Keratinocyte (primary cell): ENCODE measurements at regions not wholly inside any gene's neighbourhood (a gene's known extent, or its start where the extent isn't known, plus 50 kb on each side); places are given as distances from the start of the nearest gene placed in this dataset.

ENCODE experiments used
- EZH2 ChIP-seq: IDR thresholded peaks from one replicate; pipeline ENCODE4 v1.6.1; 2012; ENCODE audit warnings: inconsistent platforms, mild to moderate bottlenecking, low read length, moderate library complexity
- TF ChIP-seq, protein P1 (sequence below), 3 experiments: IDR thresholded peaks in 1 of 3; conservative IDR thresholded peaks in 1 of 3; optimal IDR thresholded peaks in 1 of 3; 2 replicates in 2 of 3; 3 replicates in 1 of 3; pipeline versions ENCODE3 to v1.5.1; 2011; ENCODE audit warnings: low read length in 3 of 3, mild to moderate bottlenecking in 3 of 3, moderate library complexity in 2 of 3, control low read depth in 1 of 3, inconsistent platforms in 1 of 3; ENCODE audit not compliant: insufficient read depth in 2 of 3; ENCODE audit errors: extremely low read depth in 1 of 3

DNA sequence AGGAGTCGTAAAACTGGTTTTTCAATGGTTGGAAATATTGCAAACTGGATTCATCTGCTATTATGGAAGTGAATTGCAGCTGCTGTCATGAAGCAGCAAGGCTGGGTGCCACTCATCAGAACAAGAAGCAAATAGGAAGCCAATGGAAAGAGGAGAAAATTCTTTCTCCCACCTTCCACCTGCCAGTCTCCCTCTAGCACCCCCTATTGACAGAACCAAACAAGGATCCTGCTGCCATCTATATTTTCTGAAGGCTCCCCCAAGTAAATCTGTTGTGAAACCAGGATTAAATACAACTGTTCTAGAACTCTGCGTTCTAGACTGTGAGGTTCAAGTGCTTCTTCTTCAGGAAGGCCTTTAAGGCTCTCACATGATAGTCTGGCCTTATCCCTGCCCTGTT is 286.6 kb downstream of the AACS start:
- TF ChIP-seq, protein P1, sequence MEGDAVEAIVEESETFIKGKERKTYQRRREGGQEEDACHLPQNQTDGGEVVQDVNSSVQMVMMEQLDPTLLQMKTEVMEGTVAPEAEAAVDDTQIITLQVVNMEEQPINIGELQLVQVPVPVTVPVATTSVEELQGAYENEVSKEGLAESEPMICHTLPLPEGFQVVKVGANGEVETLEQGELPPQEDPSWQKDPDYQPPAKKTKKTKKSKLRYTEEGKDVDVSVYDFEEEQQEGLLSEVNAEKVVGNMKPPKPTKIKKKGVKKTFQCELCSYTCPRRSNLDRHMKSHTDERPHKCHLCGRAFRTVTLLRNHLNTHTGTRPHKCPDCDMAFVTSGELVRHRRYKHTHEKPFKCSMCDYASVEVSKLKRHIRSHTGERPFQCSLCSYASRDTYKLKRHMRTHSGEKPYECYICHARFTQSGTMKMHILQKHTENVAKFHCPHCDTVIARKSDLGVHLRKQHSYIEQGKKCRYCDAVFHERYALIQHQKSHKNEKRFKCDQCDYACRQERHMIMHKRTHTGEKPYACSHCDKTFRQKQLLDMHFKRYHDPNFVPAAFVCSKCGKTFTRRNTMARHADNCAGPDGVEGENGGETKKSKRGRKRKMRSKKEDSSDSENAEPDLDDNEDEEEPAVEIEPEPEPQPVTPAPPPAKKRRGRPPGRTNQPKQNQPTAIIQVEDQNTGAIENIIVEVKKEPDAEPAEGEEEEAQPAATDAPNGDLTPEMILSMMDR (optimal IDR thresholded peaks at IDR 0.05 in 1 of 3, IDR thresholded peaks at IDR 0.05 in 1 of 3, conservative IDR thresholded peaks at IDR 0.05 in 1 of 3; ENCODE audit: extremely low read depth in 1 of 3, insufficient read depth in 2 of 3, low read length in 3 of 3): no peak
- TF ChIP-seq EZH2: no peak
